ENCODE measurements at regions not wholly inside any gene's neighbourhood (a gene's known extent, or its start where the extent isn't known, plus 50 kb on each side); places are given as distances from the start of the nearest gene placed in this dataset.

- DNase-seq (ENCODE audit: low read depth) = no peak
- no peak for TF ChIP-seq CTCF (conservative IDR thresholded peaks at IDR 0.05; ENCODE audit: low read depth, low read length)
- H3K4me3 ChIP-seq (ENCODE audit: low read depth, low read length) = no peak overlapping the region
Measured at GRCh38 chr14:97293659-97294058, 496.5 kb downstream of the VRK1 start.

GRCh38 chr14:97295108-97295710 lies 498.0 kb downstream of the VRK1 start:
- DNase-seq (ENCODE audit: low read depth) = no peak
- no peak for TF ChIP-seq CTCF (conservative IDR thresholded peaks at IDR 0.05; ENCODE audit: low read depth, low read length)
- H3K4me3 ChIP-seq (ENCODE audit: low read depth, low read length) = no peak overlapping the region

- DNase-seq (ENCODE audit: low read depth) = no peak
- TF ChIP-seq CTCF (conservative IDR thresholded peaks at IDR 0.05; ENCODE audit: low read depth, low read length) = no peak
- H3K4me3 ChIP-seq (ENCODE audit: low read depth, low read length) = no peak overlapping the region
Measured at GRCh38 chr14:97296176-97296575, 499.0 kb downstream of the VRK1 start.

GRCh38 chr14:97297100-97297499 lies 499.9 kb downstream of the VRK1 start:
- TF ChIP-seq CTCF (conservative IDR thresholded peaks at IDR 0.05; ENCODE audit: low read depth, low read length) = no peak
- no peak overlapping the region for H3K4me3 ChIP-seq (ENCODE audit: low read depth, low read length)
- DNase-seq (ENCODE audit: low read depth) = no peak

- no peak overlapping the region for H3K4me3 ChIP-seq (ENCODE audit: low read depth, low read length)
- DNase-seq (ENCODE audit: low read depth) = no peak
- no peak for TF ChIP-seq CTCF (conservative IDR thresholded peaks at IDR 0.05; ENCODE audit: low read depth, low read length)
Measured at GRCh38 chr14:97298331-97298730, 501.1 kb downstream of the VRK1 start.

- DNase-seq (ENCODE audit: low read depth) = no peak
- H3K4me3 ChIP-seq (ENCODE audit: low read depth, low read length) = no peak overlapping the region
- TF ChIP-seq CTCF (conservative IDR thresholded peaks at IDR 0.05; ENCODE audit: low read depth, low read length) = no peak
Measured at GRCh38 chr14:97298736-97299135, 501.6 kb downstream of the VRK1 start.

GRCh38 chr14:97299661-97300060 lies 502.5 kb downstream of the VRK1 start:
- DNase-seq (ENCODE audit: low read depth) = no peak
- no peak overlapping the region for H3K4me3 ChIP-seq (ENCODE audit: low read depth, low read length)

More at GRCh38 chr14:97299661-97300060, 502.5 kb downstream of the VRK1 start:
- no peak for TF ChIP-seq CTCF (conservative IDR thresholded peaks at IDR 0.05; ENCODE audit: low read depth, low read length)

All from choroid plexus epithelial cell (primary cell).